IMR-90 (cell line): ENCODE measurements at regions not wholly inside any gene's neighbourhood (a gene's known extent, or its start where the extent isn't known, plus 50 kb on each side); places are given as distances from the start of the nearest gene placed in this dataset.
"Not testable (repeated sequence)": the region's sequence is repeated elsewhere in the genome, so short reads cannot be mapped to it uniquely, and the experiment has no call there.

Source experiments
- ATAC-seq: fragments of 200-7000 bp; cut with Tn5 transposase; 2 replicates; pipeline ENCODE4 v1.9.1; 2020; ENCODE audit warnings: low read depth, mild to moderate bottlenecking, moderate library complexity
- BruUV-seq: library from RNA; stranded (reverse); fragments of 400-500 nt; replicated peaks from 2 replicates; lab custom pipeline; 2021; lab: Mats Ljungman, UMichigan
- CTCF ChIA-PET: fragments of 300-600 bp; formaldehyde crosslinking; extraction: SDS; loops from one replicate; lab custom pipeline; 2021; ENCODE audit warnings: antibody characterized with exemption; lab: Yijun Ruan, JAX
- POLR2A ChIA-PET: fragments of 300-600 bp; sonication (Branson Sonifier 250); formaldehyde crosslinking; loops from one replicate; lab custom pipeline; 2022; ENCODE audit warnings: antibody characterized with exemption; ENCODE audit not compliant: unreplicated experiment; lab: Charles Lee
- DNase-seq: peaks from one replicate; pipeline ENCODE4 v3.0.0; 2013
- H2AFZ ChIP-seq: replicated peaks from 2 replicates; pipeline ENCODE3; 2013; ENCODE audit warnings: low read length, mild to moderate bottlenecking; ENCODE audit not compliant: poor library complexity
- H2AK5ac ChIP-seq: 2 replicates; pipeline ENCODE4 v1.6.1; 2013; ENCODE audit warnings: low read depth, low read length, inconsistent platforms
- H2AK9ac ChIP-seq: replicated peaks from 2 replicates; pipeline ENCODE3; 2013; ENCODE audit warnings: mild to moderate bottlenecking, low read depth, low read length, moderate library complexity; ENCODE audit not compliant: poor library complexity
- H2BK120ac ChIP-seq: 2 replicates; pipeline ENCODE4 v1.6.1; 2013; ENCODE audit warnings: low read depth, low read length, inconsistent platforms
- H2BK15ac ChIP-seq: 3 replicates; pipeline ENCODE4 v1.6.1; 2013; ENCODE audit warnings: low read depth, low read length, inconsistent platforms
- H2BK20ac ChIP-seq: 2 replicates; pipeline ENCODE4 v1.6.1; 2013; ENCODE audit warnings: low read depth, mild to moderate bottlenecking, inconsistent platforms, low read length, moderate library complexity
- H2BK5ac ChIP-seq: 2 replicates; pipeline ENCODE4 v1.6.1; 2013; ENCODE audit warnings: mild to moderate bottlenecking, low read depth, low read length, inconsistent platforms; ENCODE audit not compliant: poor library complexity, severe bottlenecking
- H3K14ac ChIP-seq: replicated peaks from 2 replicates; pipeline ENCODE4 v1.6.1; 2013; ENCODE audit warnings: low read depth, low read length, inconsistent platforms
- H3K18ac ChIP-seq: 2 replicates; pipeline ENCODE4 v1.6.1; 2013; ENCODE audit warnings: low read depth, low read length, control low read depth
- H3K23ac ChIP-seq: 2 replicates; pipeline ENCODE4 v1.6.1; 2013; ENCODE audit warnings: low read depth, low read length, inconsistent platforms
- H3K27ac ChIP-seq: 2 replicates; pipeline ENCODE4 v1.5.1; 2013; ENCODE audit warnings: mild to moderate bottlenecking, control low read depth, low read length; ENCODE audit not compliant: insufficient read depth
- H3K27me3 ChIP-seq: 2 replicates; pipeline ENCODE4 v1.6.1; 2013; ENCODE audit warnings: low read length; ENCODE audit not compliant: control insufficient read depth, insufficient read depth
- H3K36me3 ChIP-seq: 2 replicates; pipeline ENCODE4 v1.6.1; 2013; ENCODE audit warnings: low read length, mixed read lengths; ENCODE audit not compliant: control insufficient read depth, insufficient read depth
- H3K4ac ChIP-seq: 2 replicates; pipeline ENCODE4 v1.6.1; 2013; ENCODE audit warnings: low read depth, low read length, inconsistent platforms
- H3K4me1 ChIP-seq: 2 replicates; pipeline ENCODE4 v1.6.1; 2013; ENCODE audit warnings: low read length, mixed read lengths; ENCODE audit not compliant: control insufficient read depth, insufficient read depth
- H3K4me2 ChIP-seq: 2 replicates; pipeline ENCODE4 v1.6.1; 2013; ENCODE audit warnings: low read depth, mild to moderate bottlenecking, control low read depth, low read length, moderate library complexity
- H3K4me3 ChIP-seq: 2 replicates; pipeline ENCODE4 v1.5.1; 2013; ENCODE audit warnings: low read depth, mild to moderate bottlenecking, control low read depth, low read length, moderate library complexity; ENCODE audit not compliant: insufficient read depth
- H3K56ac ChIP-seq: 2 replicates; pipeline ENCODE4 v1.6.1; 2013; ENCODE audit warnings: low read length, inconsistent platforms; ENCODE audit not compliant: insufficient read depth; ENCODE audit errors: extremely low read depth
- H3K79me1 ChIP-seq, 2 experiments: 2 replicates each; pipeline ENCODE4 v1.6.1; 2013; ENCODE audit warnings: low read length in 2 of 2, inconsistent platforms in 1 of 2, low read depth in 1 of 2
- H3K9ac ChIP-seq: 2 replicates; pipeline ENCODE4 v1.6.1; 2013; ENCODE audit warnings: low read depth, low read length, control low read depth
- H3K9me1 ChIP-seq: 2 replicates; pipeline ENCODE4 v1.6.1; 2013; ENCODE audit warnings: low read length, inconsistent platforms; ENCODE audit not compliant: insufficient read depth
- H3K9me3 ChIP-seq: 2 replicates; pipeline ENCODE4 v1.6.1; 2013; ENCODE audit warnings: low read length; ENCODE audit not compliant: control insufficient read depth, insufficient read depth
- H4K20me1 ChIP-seq: 2 replicates; pipeline ENCODE4 v1.6.1; 2013; ENCODE audit warnings: low read length, inconsistent platforms; ENCODE audit not compliant: insufficient read depth
- H4K5ac ChIP-seq: 2 replicates; pipeline ENCODE4 v1.6.1; 2013; ENCODE audit warnings: mild to moderate bottlenecking, low read depth, low read length, control low read depth
- H4K8ac ChIP-seq, 2 experiments: 2 replicates each; pipeline ENCODE4 v1.6.1; 2013; ENCODE audit warnings: low read depth in 2 of 2, low read length in 2 of 2, control low read depth in 1 of 2, inconsistent platforms in 1 of 2
- H4K91ac ChIP-seq: 2 replicates; pipeline ENCODE4 v1.6.1; 2013; ENCODE audit warnings: low read depth, low read length, inconsistent platforms; ENCODE audit not compliant: insufficient read depth
- WGBS, 2 experiments: methylation state at CpG; one replicate each; pipeline versions ENCODE4 v1.1.5 to v1.1.7; 2013; ENCODE audit warnings: missing lambda C conversion rate in 2 of 2; ENCODE audit not compliant: insufficient read length in 1 of 2; ENCODE audit errors: extremely low coverage in 2 of 2; 5-methylcytosine and 5-hydroxymethylcytosine counted together
- dilution Hi-C: fragments of 300-500 bp; cut with HindIII; formaldehyde crosslinking; loops from one replicate; pipeline ENCODE4 v1.14.3; 2018; ENCODE audit warnings: low sequenced_read_pairs; ENCODE audit not compliant: unreplicated experiment
- in situ Hi-C: fragments of 300-500 bp; cut with MboI; formaldehyde crosslinking; loops from 3 replicates; pipeline ENCODE4 v1.14.3; 2019; ENCODE audit warnings: low sequenced_read_pairs, inconsistent platforms, mixed read lengths
- intact Hi-C: fragments of 100-400 bp; cut with micrococcal nuclease; formaldehyde crosslinking; loops from 2 replicates; pipeline ENCODE4 v1.10.0; 2022

GRCh38 chr21:6123224-6123623 lies 4398.2 kb upstream of the TPTE start:
- H3K4me3 ChIP-seq, H2BK15ac ChIP-seq, dilution Hi-C loops, H3K36me3 ChIP-seq, H4K8ac ChIP-seq, H3K9me1 ChIP-seq, H3K56ac ChIP-seq, in situ Hi-C loops, H2AFZ ChIP-seq, CTCF ChIA-PET, H3K4ac ChIP-seq, H3K79me1 ChIP-seq, BruUV-seq, H3K4me2 ChIP-seq, H3K27me3 ChIP-seq, DNase-seq, H3K27ac ChIP-seq, H4K5ac ChIP-seq, H4K91ac ChIP-seq, H3K4me1 ChIP-seq, H3K9me3 ChIP-seq, H4K20me1 ChIP-seq, intact Hi-C loops, H2BK20ac ChIP-seq, H2AK5ac ChIP-seq, ATAC-seq, H3K18ac ChIP-seq, H3K9ac ChIP-seq, H3K14ac ChIP-seq, POLR2A ChIA-PET, H2AK9ac ChIP-seq, H2BK120ac ChIP-seq, H3K23ac ChIP-seq, H2BK5ac ChIP-seq: not testable (repeated sequence)
- WGBS, 2 experiments: no CpG with 5 or more reads among the region's 6 CpGs

- peak; percentile 64 for ATAC-seq
- dilution Hi-C loops, H3K4ac ChIP-seq, H3K36me3 ChIP-seq, CTCF ChIA-PET, H3K18ac ChIP-seq, H2BK15ac ChIP-seq, H3K27me3 ChIP-seq, H2AK5ac ChIP-seq, H3K4me2 ChIP-seq, DNase-seq, H4K8ac ChIP-seq, H2AFZ ChIP-seq, intact Hi-C loops, POLR2A ChIA-PET, H3K9ac ChIP-seq, H3K14ac ChIP-seq, H4K91ac ChIP-seq, H2BK5ac ChIP-seq, H3K9me3 ChIP-seq, H2BK120ac ChIP-seq, H3K4me1 ChIP-seq, H4K20me1 ChIP-seq, H3K79me1 ChIP-seq, H2AK9ac ChIP-seq, H3K27ac ChIP-seq, BruUV-seq, H3K4me3 ChIP-seq, H3K56ac ChIP-seq, H3K9me1 ChIP-seq, H4K5ac ChIP-seq, in situ Hi-C loops, H3K23ac ChIP-seq, H2BK20ac ChIP-seq: not testable (repeated sequence)
- no CpG with 5 or more reads among the region's 24 CpGs for WGBS, 2 experiments
Measured at GRCh38 chr21:6125549-6126240, 4395.7 kb upstream of the TPTE start.
